ENCODE measurements at regions not wholly inside any gene's neighbourhood (a gene's known extent, or its start where the extent isn't known, plus 50 kb on each side); places are given as distances from the start of the nearest gene placed in this dataset.

DNA sequence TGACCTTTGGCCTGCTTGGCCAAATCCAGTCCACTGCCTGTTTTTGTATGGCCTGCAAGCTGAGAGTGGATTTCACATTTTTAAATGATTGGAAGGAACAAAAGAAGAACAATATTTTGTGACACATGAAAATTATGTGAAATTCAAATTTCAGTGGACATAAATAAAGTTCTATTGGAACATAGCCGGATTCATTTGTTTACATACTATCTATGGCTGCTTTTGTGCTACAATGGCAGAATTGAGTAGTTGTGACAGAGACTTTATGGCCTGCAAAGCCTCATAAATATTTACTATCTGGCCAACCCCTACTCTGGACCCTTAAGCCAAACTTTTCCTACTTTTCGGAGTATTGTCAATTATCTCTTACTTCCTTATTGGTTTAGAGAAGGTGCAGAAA, 66.6 kb upstream of the IPO9 start (continued):
- TF ChIP-seq CHD2 (IDR thresholded peaks at IDR 0.05; ENCODE audit: low read length): no peak
- no peak for TF ChIP-seq RBBP5 (IDR thresholded peaks at IDR 0.05; ENCODE audit: borderline replicate concordance, low read depth, low read length)
- TF ChIP-seq JUND (IDR thresholded peaks at IDR 0.05; ENCODE audit: low read length): no peak
- TF ChIP-seq FOSL1 (IDR thresholded peaks at IDR 0.05; ENCODE audit: insufficient read depth, low read depth, low read length): no peak
- TF ChIP-seq SP2 (IDR thresholded peaks at IDR 0.05; ENCODE audit: low read length): no peak
- TF ChIP-seq KDM4A (IDR thresholded peaks at IDR 0.05; ENCODE audit: low read depth, low read length, severe bottlenecking): no peak

Measured in H1 (cell line).